MM.1S (cell line): ENCODE measurements at regions not wholly inside any gene's neighbourhood (a gene's known extent, or its start where the extent isn't known, plus 50 kb on each side); places are given as distances from the start of the nearest gene placed in this dataset.

ENCODE experiments used
- DNase-seq: peaks from one replicate; pipeline ENCODE4 v3.0.0-alpha.2; 2015
- H2AFZ ChIP-seq: fragments of 300-600 bp; sonication (generic); 2 replicates; pipeline ENCODE4 v1.6.0; 2016; ENCODE audit warnings: antibody characterized with exemption, low read length
- H3F3A ChIP-seq: fragments of 300-600 bp; sonication (generic); 2 replicates; pipeline ENCODE4 v1.6.1; 2016; ENCODE audit warnings: mild to moderate bottlenecking, antibody characterized with exemption, low read length, moderate library complexity, mixed read lengths; ENCODE audit not compliant: insufficient read depth
- H3K27ac ChIP-seq: fragments of 300-600 bp; sonication (generic); 2 replicates; pipeline ENCODE4 v1.5.1; 2016; ENCODE audit warnings: mild to moderate bottlenecking, low read length
- H3K27me3 ChIP-seq: fragments of 300-600 bp; sonication (generic); replicated peaks from 2 replicates; pipeline ENCODE4 v1.6.0; 2016; ENCODE audit warnings: low read length; ENCODE audit not compliant: insufficient read depth
- H3K36me3 ChIP-seq: fragments of 300-600 bp; sonication (generic); replicated peaks from 2 replicates; pipeline ENCODE4 v1.6.1; 2016; ENCODE audit warnings: mild to moderate bottlenecking, low read length, mixed read lengths; ENCODE audit not compliant: insufficient read depth
- H3K4me1 ChIP-seq: fragments of 300-600 bp; sonication (generic); 2 replicates; pipeline ENCODE4 v1.6.1; 2016; ENCODE audit warnings: low read length, mixed read lengths
- H3K4me2 ChIP-seq: fragments of 300-600 bp; sonication (generic); 2 replicates; pipeline ENCODE4 v1.6.0; 2016; ENCODE audit warnings: low read depth, low read length
- H3K4me3 ChIP-seq: fragments of 300-600 bp; sonication (generic); 2 replicates; pipeline ENCODE4 v1.5.1; 2016; ENCODE audit warnings: low read length, mixed read lengths
- H3K79me2 ChIP-seq: fragments of 300-600 bp; sonication (generic); 2 replicates; pipeline ENCODE4 v1.6.1; 2016; ENCODE audit warnings: mixed run types, low read length, mixed read lengths
- H3K9ac ChIP-seq: fragments of 300-600 bp; sonication (generic); 2 replicates; pipeline ENCODE4 v1.6.1; 2016; ENCODE audit warnings: low read length, mixed read lengths
- H3K9me2 ChIP-seq: fragments of 300-600 bp; sonication (generic); replicated peaks from 2 replicates; pipeline ENCODE4 v1.6.1; 2016; ENCODE audit warnings: mild to moderate bottlenecking, low read length, mixed read lengths; ENCODE audit not compliant: insufficient read depth
- H3K9me3 ChIP-seq: fragments of 300-600 bp; sonication (generic); replicated peaks from 2 replicates; pipeline ENCODE4 v1.6.1; 2016; ENCODE audit warnings: mild to moderate bottlenecking, low read length, mixed read lengths; ENCODE audit not compliant: insufficient read depth
- H4K20me1 ChIP-seq: fragments of 300-600 bp; sonication (generic); 2 replicates; pipeline ENCODE4 v1.6.1; 2016; ENCODE audit warnings: mild to moderate bottlenecking, low read length, moderate library complexity, mixed read lengths; ENCODE audit not compliant: insufficient read depth
- EZH2 ChIP-seq: fragments of 300-600 bp; sonication (generic); optimal IDR thresholded peaks from 2 replicates; pipeline ENCODE3; 2017; ENCODE audit warnings: low read depth, mild to moderate bottlenecking, antibody characterized with exemption, low read length, mixed read lengths
- EZH2phosphoT487 ChIP-seq: fragments of 300-600 bp; sonication (generic); IDR thresholded peaks from 2 replicates; pipeline ENCODE4 v1.6.1; 2018; ENCODE audit warnings: antibody characterized with exemption, low read length
- TF ChIP-seq, protein P1 (sequence below): fragments of 300-600 bp; sonication (generic); IDR thresholded peaks from 2 replicates; pipeline ENCODE4 v1.5.1; 2016; ENCODE audit warnings: antibody characterized with exemption, low read length, mixed read lengths

DNA sequence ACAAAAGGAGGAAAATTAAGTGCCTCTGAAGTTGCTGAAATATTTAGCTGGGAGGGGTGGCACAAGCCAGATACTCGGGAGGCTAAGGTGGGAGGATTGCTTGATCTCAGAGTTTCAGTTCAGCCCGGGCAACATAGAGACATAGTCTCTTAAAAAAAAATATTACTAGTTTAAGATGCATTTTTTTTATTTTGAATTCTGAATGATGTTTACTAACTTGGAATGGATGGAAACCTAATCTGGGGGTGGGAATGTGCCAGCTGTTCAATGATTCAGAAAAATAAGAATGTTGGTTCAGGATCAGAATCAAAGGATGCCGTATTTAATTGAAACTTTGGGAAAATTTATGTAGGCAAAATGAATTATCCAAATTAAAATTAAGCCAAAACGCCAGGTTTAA is 167.2 kb upstream of the ANK2 start:
- no peaks in the 10 kb centered on the region for H3K4me1 ChIP-seq
- no peaks in the 10 kb centered on the region for H3K36me3 ChIP-seq
- H2AFZ ChIP-seq, result no peak overlapping the region
- H3K9me3 ChIP-seq, result no peaks in the 10 kb centered on the region
- TF ChIP-seq EZH2phosphoT487 (no peak), EZH2 (no peak)
- TF ChIP-seq, protein P1, sequence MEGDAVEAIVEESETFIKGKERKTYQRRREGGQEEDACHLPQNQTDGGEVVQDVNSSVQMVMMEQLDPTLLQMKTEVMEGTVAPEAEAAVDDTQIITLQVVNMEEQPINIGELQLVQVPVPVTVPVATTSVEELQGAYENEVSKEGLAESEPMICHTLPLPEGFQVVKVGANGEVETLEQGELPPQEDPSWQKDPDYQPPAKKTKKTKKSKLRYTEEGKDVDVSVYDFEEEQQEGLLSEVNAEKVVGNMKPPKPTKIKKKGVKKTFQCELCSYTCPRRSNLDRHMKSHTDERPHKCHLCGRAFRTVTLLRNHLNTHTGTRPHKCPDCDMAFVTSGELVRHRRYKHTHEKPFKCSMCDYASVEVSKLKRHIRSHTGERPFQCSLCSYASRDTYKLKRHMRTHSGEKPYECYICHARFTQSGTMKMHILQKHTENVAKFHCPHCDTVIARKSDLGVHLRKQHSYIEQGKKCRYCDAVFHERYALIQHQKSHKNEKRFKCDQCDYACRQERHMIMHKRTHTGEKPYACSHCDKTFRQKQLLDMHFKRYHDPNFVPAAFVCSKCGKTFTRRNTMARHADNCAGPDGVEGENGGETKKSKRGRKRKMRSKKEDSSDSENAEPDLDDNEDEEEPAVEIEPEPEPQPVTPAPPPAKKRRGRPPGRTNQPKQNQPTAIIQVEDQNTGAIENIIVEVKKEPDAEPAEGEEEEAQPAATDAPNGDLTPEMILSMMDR, result no peak
- H3K79me2 ChIP-seq, result no peaks in the 10 kb centered on the region
- H4K20me1 ChIP-seq, result no peaks in the 10 kb centered on the region
- no peak for DNase-seq
- H3K9ac ChIP-seq, result no peak overlapping the region
- no peak overlapping the region for H3K4me3 ChIP-seq
- no peaks in the 10 kb centered on the region for H3F3A ChIP-seq
- H3K27ac ChIP-seq, result no peak overlapping the region
- no peak overlapping the region for H3K4me2 ChIP-seq
- H3K27me3 ChIP-seq, result no peaks in the 10 kb centered on the region
- no peaks in the 10 kb centered on the region for H3K9me2 ChIP-seq

DNA sequence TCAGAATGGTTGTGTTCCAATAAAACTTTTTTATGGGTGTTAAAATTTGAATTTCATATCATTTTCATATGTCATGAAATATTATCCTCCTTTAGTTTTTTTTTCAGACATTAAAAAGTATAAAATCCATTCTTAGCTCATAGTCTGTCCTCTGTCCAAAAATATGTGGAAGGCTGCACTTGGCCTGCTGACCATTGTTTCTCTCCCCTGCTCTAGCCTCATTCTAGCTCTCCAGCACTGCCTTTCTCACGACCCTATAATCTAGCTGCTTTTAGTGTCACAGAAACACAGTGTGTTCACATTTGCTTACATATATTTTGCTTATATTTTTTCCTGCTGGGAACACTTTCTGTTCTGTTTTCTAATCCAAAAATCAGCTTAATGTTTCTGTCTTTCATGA is 165.0 kb upstream of the ANK2 start:
- no peak overlapping the region for H2AFZ ChIP-seq
- no peak overlapping the region for H3K27ac ChIP-seq
- H3K27me3 ChIP-seq, result no peaks in the 10 kb centered on the region
- no peak overlapping the region for H3K4me2 ChIP-seq
- H3F3A ChIP-seq, result no peaks in the 10 kb centered on the region
- no peaks in the 10 kb centered on the region for H3K9me3 ChIP-seq
- H3K9me2 ChIP-seq, result no peaks in the 10 kb centered on the region
- H3K9ac ChIP-seq, result no peak overlapping the region
- DNase-seq, result no peak
- no peaks in the 10 kb centered on the region for H3K79me2 ChIP-seq
- no peak overlapping the region for H3K4me3 ChIP-seq
- no peaks in the 10 kb centered on the region for H4K20me1 ChIP-seq
- no peaks in the 10 kb centered on the region for H3K4me1 ChIP-seq
- TF ChIP-seq, protein P1, result no peak
- TF ChIP-seq EZH2phosphoT487, result no peak
- no peak for TF ChIP-seq EZH2
- no peaks in the 10 kb centered on the region; the same call in 1 of the 2 replicates for H3K36me3 ChIP-seq

DNA sequence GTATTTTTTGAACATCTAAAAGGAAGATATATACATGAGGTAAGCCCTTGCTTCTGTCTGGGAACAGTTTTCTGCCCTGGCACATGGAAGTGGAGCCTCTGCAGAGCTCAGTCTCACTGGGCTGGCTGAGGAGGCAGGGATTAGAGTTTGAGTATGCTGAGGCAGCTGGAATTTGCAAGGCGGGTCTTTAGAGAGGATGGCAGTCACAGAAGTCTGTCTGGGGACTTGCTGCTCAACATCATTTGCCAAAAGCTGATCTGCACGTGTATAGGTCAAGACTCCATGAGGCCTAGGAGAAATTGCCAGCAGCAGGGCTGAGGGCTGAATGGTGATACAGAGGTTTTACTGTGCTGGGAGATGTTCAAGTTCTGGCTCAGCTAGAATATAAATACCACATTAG is 163.6 kb upstream of the ANK2 start:
- Histone ChIP-seq H3K27me3 (no peaks in the 10 kb centered on the region), H3K4me2 (no peak overlapping the region), H3F3A (no peaks in the 10 kb centered on the region), H3K4me3 (no peak overlapping the region), H3K36me3 (no peaks in the 10 kb centered on the region; the same call in 1 of the 2 replicates), H2AFZ (no peak overlapping the region), H3K9me3 (no peaks in the 10 kb centered on the region), H3K9ac (no peak overlapping the region), H3K4me1 (no peaks in the 10 kb centered on the region), H3K79me2 (no peaks in the 10 kb centered on the region), H3K9me2 (no peaks in the 10 kb centered on the region), H3K27ac (no peak overlapping the region), H4K20me1 (no peaks in the 10 kb centered on the region)
- TF ChIP-seq EZH2phosphoT487, result no peak
- no peak for TF ChIP-seq EZH2
- TF ChIP-seq, protein P1, result no peak
- no peak for DNase-seq
